ENCODE measurements at regions not wholly inside any gene's neighbourhood (a gene's known extent, or its start where the extent isn't known, plus 50 kb on each side); places are given as distances from the start of the nearest gene placed in this dataset.

- DNase-seq (ENCODE audit: low spot score), result no peak
Measured at GRCh38 chr12:123041042-123041531, 60.6 kb downstream of the ARL6IP4 start.

DNA sequence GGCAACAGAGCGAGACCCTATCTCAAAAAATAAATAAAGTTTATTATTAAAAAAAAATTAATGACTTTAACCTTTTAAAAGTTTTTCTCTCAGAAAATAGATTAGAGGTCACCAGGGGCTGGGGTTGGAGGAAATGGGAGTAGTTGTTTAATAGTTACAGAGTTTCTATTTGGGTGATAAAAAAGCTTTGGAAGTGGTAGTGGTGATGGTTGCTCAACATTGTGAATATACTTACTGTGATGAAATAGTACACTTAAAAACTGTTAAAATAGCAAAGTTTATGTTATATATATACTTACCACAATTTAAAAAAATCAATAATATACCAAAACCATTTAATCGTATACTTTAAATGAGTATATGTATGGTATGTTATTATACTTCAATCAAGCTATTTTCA is 59.6 kb downstream of the ARL6IP4 start:
- no peak for DNase-seq (ENCODE audit: low spot score)

- DNase-seq (ENCODE audit: low spot score), result no peak
Measured at GRCh38 chr12:123038966-123039365, 58.5 kb downstream of the ARL6IP4 start.

GRCh38 chr12:123038486-123038885 is 58.0 kb downstream of the ARL6IP4 start:
- DNase-seq (ENCODE audit: low spot score), result no peak

DNA sequence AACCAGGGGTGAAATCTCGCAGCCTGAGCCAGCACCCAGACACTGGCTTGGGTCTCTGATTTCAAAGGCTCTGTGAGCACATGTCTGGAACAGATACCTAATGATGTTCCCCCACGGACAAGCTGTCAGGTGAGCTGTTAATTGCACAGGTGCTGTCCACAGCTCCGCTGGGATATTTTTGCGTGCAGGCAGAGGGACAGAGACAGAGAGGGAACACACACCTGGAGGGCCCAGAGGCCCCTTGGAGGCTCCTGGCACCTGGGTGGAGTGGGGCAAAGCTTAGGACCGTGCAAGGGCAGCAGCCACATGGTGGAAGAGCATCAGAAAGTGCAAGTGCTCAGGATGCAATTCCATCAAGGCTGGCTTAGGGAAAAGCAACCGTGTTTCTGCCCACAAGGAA is 57.3 kb downstream of the ARL6IP4 start:
- no peak for DNase-seq (ENCODE audit: low spot score)

DNA sequence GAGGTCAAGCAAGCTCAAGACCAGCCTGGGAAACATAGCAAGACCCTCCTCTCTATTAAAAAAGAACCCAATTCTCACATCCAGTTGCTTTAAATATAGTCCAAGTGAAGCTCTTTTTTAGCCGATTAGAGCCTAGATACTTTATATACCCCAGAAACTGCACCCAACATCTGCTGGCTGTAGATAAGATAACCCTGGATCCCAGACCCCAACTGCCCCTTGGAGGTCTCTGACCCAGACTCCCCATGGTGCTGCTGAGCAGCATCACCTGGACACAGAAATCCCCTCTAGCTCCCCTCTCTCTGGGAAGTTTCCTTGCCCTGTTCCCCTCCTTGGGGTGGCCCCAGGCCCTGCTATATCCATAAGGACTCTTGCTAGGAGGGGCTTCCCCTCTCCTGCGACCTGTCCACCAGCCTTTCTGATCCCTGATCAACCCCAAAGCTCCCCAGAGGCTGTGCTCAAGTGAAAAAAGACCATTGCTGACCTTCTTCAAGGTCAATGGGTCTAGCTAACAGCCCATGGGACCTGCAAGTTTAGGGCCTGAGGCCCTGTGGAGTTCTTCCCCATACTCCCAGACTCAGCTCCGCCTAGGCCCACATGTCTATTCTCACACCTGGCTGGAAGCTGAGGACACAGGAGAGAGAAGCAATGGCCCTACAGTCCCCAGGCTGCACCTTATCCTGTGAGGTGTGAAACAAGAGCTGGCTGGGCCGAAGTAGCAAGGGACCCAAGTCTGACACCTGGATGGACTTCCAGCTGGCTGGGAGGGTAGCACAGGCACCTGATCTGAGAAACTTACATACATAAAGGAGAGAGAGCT is 56.2 kb downstream of the ARL6IP4 start:
- no peak for DNase-seq (ENCODE audit: low spot score)

DNA sequence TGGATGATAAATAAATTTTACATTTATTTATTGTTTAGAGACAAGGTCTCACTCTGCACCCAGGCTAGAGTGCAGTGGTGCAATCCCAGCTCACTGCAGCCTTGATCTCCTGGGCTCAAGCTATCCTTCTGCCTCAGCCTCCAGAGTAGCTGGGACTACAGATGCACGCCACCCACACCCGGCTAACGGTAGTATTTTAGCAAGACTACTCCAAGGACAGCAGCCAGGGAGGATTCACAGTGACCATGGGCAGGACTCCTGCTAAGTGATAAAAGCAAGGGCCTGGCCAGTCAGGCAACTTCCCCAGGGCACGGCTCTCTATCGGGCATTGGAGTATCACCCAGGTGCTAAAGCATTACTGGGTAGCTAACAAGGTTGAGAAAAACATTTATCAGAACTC is 55.4 kb downstream of the ARL6IP4 start:
- DNase-seq (ENCODE audit: low spot score), result no peak

- DNase-seq (ENCODE audit: low spot score), result no peak
Measured at GRCh38 chr12:123034865-123035264, 54.4 kb downstream of the ARL6IP4 start.

DNA sequence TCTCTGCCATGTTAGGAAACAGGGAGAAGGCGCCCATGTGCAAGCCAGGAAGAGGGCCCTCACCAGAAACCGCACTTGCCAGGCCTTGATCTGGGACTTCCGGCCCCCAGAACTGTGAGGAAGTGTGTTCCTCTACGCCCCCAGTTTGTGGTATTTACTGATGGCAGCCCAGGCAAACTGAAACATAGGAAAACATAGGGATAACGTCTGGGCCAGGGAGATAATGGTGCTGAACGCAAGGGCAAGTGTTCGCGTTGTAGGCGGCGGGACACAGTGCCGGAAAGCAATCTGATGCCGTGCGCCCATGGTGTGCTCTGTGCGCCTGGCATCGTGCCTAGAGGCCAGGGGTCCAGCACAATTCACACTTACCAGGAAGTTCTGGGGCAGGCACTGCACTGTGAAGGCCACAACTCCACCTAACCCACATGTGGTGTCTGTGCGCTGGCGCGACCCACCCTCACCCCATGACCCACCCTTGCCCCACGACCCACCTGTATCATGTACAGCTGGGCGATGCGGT is 53.6 kb downstream of the ARL6IP4 start:
- DNase-seq (ENCODE audit: low spot score), result no peak

- DNase-seq (ENCODE audit: low spot score), result no peak
Measured at GRCh38 chr12:123033392-123034021, 53.0 kb downstream of the ARL6IP4 start.

- DNase-seq (ENCODE audit: low spot score), result no peak
Measured at GRCh38 chr12:123032736-123033391, 52.4 kb downstream of the ARL6IP4 start.

Measured in CD4-positive, alpha-beta T cell treated with Interleukin-15 for 4 hours (primary cell).